Rectal smooth muscle tissue (tissue), 1 donor: ENCODE measurements at regions not wholly inside any gene's neighbourhood (a gene's known extent, or its start where the extent isn't known, plus 50 kb on each side); places are given as distances from the start of the nearest gene placed in this dataset.

ENCODE experiments used
- H3K27ac ChIP-seq: one replicate; pipeline ENCODE4 v1.7.0; 2013; ENCODE audit warnings: low read depth, low read length, inconsistent platforms
- H3K27me3 ChIP-seq: one replicate; pipeline ENCODE4 v1.7.0; 2013; ENCODE audit warnings: low read length; ENCODE audit not compliant: control insufficient read depth, insufficient read depth
- H3K36me3 ChIP-seq: one replicate; pipeline ENCODE4 v1.7.0; 2013; ENCODE audit warnings: low read length; ENCODE audit not compliant: control insufficient read depth, insufficient read depth
- H3K4me1 ChIP-seq: one replicate; pipeline ENCODE4 v1.7.0; 2013; ENCODE audit warnings: low read length; ENCODE audit not compliant: control insufficient read depth, insufficient read depth
- H3K4me3 ChIP-seq: one replicate; pipeline ENCODE4 v1.7.0; 2013; ENCODE audit warnings: low read length
- H3K9ac ChIP-seq: one replicate; pipeline ENCODE4 v1.7.0; 2013; ENCODE audit warnings: low read length

DNA sequence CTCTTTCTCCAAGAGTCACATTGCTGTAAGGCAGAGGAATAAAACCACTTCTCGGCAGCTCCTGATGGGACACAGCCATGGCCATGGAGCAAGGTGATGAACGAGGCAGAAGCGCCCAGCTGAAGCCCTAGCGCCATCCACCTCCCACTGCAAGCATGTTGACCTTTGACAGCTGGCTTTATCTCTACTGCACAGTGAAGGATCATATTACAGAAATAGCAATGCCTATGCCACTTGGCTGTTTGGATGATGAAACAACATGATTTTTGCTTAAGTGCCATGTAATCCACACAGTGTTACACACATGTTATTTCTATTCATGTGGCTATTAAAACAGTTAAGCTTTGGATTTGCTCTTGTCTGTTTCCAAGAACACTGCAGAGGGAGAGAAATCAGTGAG lies 167.7 kb downstream of the VAPA start:
- H3K4me1 ChIP-seq, result no peaks in the 10 kb centered on the region
- H3K36me3 ChIP-seq, result no peaks in the 10 kb centered on the region
- no peak overlapping the region for H3K27ac ChIP-seq
- no peak overlapping the region for H3K9ac ChIP-seq
- no peak overlapping the region for H3K4me3 ChIP-seq
- no peaks in the 10 kb centered on the region for H3K27me3 ChIP-seq

DNA sequence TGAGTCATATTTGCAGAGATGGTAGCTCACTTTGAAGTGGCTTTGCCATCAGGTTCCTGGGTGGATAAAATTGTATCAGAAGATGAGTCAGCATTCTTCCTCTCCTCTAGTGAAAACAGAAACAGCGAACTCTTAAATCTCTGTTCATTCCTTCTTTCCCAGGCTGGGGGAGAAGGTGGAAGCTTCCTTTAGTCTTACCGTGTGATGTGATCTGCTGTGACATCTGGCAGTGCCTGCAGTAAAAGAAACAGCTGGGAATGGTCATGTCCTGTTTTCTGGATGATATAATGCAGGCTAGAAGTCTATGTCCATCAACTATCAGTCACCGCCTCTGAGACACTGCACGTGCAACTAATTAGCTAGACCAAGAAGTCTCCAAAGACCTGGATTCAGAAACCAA lies 171.6 kb downstream of the VAPA start:
- Histone ChIP-seq H3K27ac (no peak overlapping the region), H3K9ac (no peak overlapping the region), H3K4me3 (no peak overlapping the region), H3K27me3 (no peaks in the 10 kb centered on the region), H3K4me1 (no peaks in the 10 kb centered on the region), H3K36me3 (no peaks in the 10 kb centered on the region)

DNA sequence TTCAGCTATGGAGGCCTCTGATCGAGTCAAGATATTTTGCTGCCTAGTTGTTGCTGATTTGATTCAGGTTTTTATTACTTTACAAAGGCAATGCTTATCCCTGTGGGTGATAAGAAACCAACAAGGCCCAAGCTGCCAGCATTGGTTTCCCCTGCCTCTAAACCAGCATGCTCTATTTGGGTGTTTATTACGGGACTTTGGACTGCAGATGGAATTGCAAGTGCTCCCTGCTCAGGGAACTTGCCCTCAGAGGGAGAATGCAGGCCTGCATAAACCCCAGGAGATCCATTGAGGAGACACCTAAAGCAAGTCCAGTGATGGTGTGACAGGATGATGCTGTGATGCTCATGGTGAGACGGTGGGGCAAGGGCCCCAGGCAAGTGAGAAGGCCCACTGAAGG lies 172.1 kb downstream of the VAPA start:
- H3K27ac ChIP-seq, result no peak overlapping the region
- H3K36me3 ChIP-seq, result no peaks in the 10 kb centered on the region

DNA sequence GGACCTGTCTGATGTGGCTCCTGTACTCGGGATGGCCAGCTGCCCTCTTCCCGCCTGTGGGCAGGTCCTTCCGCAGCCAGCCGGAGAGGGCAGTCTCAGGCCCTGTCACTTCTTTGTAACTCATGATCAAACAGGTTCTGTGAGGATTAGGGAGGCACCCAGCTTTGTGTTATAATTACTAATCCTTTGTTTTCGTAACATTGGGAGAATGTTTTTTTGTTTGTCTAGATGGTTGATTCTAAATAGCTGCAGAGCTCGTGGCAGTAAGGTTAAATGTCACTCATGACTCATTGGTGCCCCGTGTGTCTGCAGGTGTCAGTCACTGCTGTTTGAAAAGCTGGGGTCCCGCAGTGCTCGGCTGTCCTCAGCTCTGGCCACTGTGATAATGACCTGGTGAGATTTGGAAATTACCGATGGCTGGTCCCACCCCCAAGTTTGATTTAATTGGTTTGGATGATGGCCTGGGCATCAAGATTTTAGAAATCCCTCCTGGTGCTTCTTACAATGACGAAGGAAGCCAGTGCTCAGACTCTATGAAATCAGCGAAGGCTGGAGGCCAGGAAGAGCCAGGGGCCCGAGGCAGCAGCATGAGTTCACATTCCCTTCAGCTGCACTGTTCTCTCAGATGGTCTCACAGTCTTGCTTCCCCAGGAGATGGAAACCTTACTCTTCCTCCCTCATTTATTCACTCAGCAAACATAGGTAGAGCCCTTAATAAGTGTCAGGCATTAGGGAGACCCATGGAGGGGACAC lies 172.8 kb downstream of the VAPA start:
- no peaks in the 10 kb centered on the region for H3K4me1 ChIP-seq
- no peak overlapping the region for H3K27ac ChIP-seq
- no peaks in the 10 kb centered on the region for H3K27me3 ChIP-seq
- H3K4me3 ChIP-seq, result no peak overlapping the region
- H3K9ac ChIP-seq, result no peak overlapping the region
- no peaks in the 10 kb centered on the region for H3K36me3 ChIP-seq

More for the DNA sequence above, 172.1 kb downstream of the VAPA start:
- no peaks in the 10 kb centered on the region for H3K27me3 ChIP-seq
- H3K4me1 ChIP-seq, result no peaks in the 10 kb centered on the region
- no peak overlapping the region for H3K9ac ChIP-seq
- no peak overlapping the region for H3K4me3 ChIP-seq

DNA sequence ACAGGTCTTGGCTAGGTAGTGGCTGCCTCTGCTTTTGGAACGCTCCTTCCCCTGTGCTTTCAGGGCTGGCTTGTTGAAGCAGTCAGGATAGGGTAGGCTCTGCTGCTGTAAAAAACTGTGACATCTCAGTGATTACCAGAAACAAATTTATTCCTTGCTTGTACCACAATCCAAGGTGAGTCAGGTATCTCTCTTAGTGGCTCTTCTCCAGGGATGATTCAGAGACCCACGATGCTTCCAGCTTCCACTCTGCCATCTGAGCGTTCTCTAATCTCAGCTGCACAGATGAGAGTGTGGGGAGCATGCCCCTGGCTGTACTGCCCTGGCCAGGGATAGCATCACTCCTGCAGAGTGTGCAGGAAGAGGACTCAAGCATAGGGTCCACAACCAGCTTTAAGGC lies 174.9 kb downstream of the VAPA start:
- Histone ChIP-seq H3K27ac (no peak overlapping the region), H3K4me1 (no peaks in the 10 kb centered on the region)

DNA sequence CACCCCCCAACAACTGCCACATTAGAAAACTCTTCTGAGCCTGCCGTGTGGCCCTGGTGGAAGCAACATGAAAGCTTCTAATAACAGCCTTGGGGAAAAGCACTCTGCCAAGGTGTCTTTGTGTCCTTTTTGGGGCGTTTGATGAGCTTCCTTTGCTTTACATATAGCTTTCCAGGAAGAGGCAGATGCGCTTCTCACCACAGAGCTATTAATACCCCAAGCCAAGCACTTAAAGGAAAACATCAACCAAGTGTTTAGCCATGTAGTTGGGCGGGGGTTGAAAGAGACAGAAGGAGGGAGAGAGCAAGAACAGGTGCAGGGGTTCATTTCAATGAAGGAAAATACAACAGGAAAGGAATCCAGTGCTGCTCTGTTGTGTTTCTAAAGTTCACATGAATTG lies 176.1 kb downstream of the VAPA start:
- no peaks in the 10 kb centered on the region for H3K4me1 ChIP-seq

More for the DNA sequence above, 174.9 kb downstream of the VAPA start:
- no peak overlapping the region for H3K9ac ChIP-seq
- no peaks in the 10 kb centered on the region for H3K27me3 ChIP-seq
- H3K4me3 ChIP-seq, result no peak overlapping the region
- H3K36me3 ChIP-seq, result no peaks in the 10 kb centered on the region

DNA sequence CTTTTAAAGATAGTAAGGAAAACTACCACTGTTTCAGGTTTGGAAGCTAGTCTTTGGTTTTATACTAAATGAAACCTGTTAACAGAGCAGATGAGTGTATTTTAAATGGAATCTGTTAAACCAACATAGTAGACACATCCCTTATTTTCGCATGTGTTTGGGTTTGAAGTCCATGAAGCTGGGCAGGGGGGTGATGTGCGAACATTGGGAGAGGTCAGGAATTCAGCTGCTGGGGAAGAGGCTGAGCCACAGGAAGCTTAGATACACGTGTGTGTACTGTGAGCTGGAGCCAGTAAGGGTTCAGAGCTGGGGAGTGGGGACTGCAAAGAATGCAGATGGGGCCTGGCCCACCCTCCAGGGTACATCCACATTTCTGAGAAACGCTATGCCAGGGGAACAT lies 176.9 kb downstream of the VAPA start:
- no peak overlapping the region for H3K27ac ChIP-seq
- H3K9ac ChIP-seq, result no peak overlapping the region
- H3K36me3 ChIP-seq, result no peaks in the 10 kb centered on the region
- H3K4me1 ChIP-seq, result no peaks in the 10 kb centered on the region
- H3K4me3 ChIP-seq, result no peak overlapping the region
- no peaks in the 10 kb centered on the region for H3K27me3 ChIP-seq

More for the DNA sequence above, 176.1 kb downstream of the VAPA start:
- Histone ChIP-seq H3K36me3 (no peaks in the 10 kb centered on the region), H3K4me3 (no peak overlapping the region), H3K27me3 (no peaks in the 10 kb centered on the region), H3K27ac (no peak overlapping the region), H3K9ac (no peak overlapping the region)

DNA sequence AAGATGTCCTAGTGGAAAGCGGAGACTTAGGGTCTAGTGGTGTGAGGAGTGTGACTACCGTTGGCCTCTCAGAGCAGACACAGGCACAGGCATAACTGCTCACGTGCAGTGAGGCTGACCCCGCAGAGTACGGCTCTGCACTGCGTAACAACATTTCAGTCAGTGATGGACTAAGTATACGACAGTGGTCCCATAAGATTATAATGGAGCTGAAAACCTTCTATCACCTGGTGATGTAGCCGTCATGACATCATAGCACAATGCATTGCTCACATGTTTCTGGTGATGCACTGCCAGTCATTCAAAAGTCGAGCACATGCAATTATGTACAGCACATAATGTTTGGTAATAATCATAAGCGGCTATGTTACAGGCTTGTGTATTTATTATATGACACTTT lies 179.6 kb downstream of the VAPA start:
- Histone ChIP-seq H3K9ac (no peak overlapping the region), H3K4me1 (no peaks in the 10 kb centered on the region), H3K4me3 (no peak overlapping the region), H3K36me3 (no peaks in the 10 kb centered on the region), H3K27ac (no peak overlapping the region), H3K27me3 (no peaks in the 10 kb centered on the region)

DNA sequence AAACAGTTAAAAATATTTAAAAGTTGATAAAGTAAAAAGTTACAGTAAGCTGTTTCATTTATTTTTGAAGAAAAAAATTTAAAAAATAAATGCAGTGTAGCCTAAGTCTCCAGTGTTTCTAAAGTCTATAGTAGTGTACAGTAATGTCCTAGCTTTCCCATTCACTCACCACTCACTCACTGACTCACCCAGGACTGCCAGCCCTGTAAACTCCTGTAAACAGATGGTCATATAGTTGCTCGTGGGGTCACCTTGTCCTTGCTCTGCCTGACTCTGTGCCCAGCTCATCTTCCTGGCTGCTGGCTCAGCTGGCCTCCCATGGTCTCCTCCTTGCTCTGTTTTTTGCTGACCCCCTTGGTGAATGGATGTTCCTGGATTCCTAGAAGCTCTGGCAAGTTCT lies 180.3 kb downstream of the VAPA start:
- H3K4me3 ChIP-seq, result no peak overlapping the region

DNA sequence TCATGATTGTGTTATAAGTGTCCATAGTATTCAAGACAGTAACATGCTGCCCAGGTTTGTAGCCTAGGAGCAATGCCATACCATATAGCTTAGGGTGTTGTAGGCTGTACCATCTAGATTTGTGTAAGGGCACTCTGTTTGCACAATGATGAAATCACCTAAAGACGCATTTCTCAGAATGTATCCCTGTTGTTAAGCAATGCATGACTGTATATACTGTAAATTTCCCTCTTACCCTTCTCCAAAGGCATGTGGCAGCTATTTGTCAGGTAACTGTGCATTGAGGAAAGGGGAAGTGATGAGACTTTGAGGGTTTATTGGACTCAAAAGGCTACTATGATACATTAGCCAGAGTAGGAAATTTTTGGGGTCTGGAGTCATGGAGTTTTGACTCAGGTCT lies 180.8 kb downstream of the VAPA start:
- no peak overlapping the region for H3K27ac ChIP-seq
- no peaks in the 10 kb centered on the region for H3K36me3 ChIP-seq
- H3K4me1 ChIP-seq, result no peaks in the 10 kb centered on the region
- H3K4me3 ChIP-seq, result no peak overlapping the region
- H3K27me3 ChIP-seq, result no peaks in the 10 kb centered on the region
- H3K9ac ChIP-seq, result no peak overlapping the region

More for the DNA sequence above, 180.3 kb downstream of the VAPA start:
- no peaks in the 10 kb centered on the region for H3K36me3 ChIP-seq
- no peaks in the 10 kb centered on the region for H3K4me1 ChIP-seq
- no peak overlapping the region for H3K27ac ChIP-seq
- no peak overlapping the region for H3K9ac ChIP-seq
- no peaks in the 10 kb centered on the region for H3K27me3 ChIP-seq

DNA sequence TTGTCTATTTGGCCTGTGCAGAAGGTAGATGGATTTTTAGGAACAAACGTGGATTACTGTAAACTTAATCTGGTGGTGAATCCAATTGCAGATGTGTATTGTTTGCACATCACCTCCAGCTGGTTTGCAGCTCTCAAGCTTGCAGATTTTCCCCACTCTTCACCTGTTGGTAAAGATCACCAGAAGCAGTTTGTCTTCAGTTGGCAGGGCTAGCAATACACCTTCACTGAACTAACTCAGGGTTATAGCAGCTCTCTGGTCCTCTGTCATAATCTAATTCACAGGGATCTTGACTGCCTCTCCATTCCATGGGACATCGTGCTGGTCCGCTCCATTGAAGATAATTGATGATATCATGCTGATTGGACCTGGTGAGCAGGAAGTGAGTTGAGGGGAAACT lies 181.5 kb downstream of the VAPA start:
- no peak overlapping the region for H3K27ac ChIP-seq
- no peaks in the 10 kb centered on the region for H3K4me1 ChIP-seq
- H3K4me3 ChIP-seq, result no peak overlapping the region
- H3K27me3 ChIP-seq, result no peaks in the 10 kb centered on the region
- no peak overlapping the region for H3K9ac ChIP-seq
- no peaks in the 10 kb centered on the region for H3K36me3 ChIP-seq

DNA sequence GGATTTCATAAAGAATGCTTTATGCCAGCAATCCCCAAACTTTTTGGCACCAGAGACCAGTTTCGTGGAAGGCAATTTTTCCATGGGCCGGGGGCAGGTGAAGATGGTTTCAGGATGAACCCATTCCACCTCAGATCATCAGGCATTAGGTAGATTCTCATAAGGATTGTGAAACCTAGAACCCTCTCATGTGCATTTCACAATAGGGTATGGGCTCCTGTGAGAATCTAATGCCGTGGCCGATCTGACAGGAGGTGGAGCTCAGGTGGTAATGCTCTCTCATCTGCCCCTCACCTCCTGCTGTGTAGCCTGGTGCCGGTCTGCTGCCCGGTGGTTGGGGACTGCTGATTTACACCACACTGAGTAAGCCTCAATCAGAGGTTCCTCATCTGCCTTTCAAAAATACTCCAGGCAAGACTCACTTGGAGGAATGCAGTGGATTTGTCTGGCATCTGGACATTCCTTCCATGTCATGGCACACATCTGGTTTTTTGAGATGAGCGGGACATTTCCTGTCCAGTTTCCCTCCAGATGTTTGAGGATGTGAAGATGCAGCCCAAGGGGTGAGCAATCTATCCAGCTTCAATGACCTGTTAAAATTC lies 185.8 kb downstream of the VAPA start:
- H3K36me3 ChIP-seq, result no peaks in the 10 kb centered on the region
- H3K27ac ChIP-seq, result no peak overlapping the region
- H3K9ac ChIP-seq, result no peak overlapping the region
- H3K4me3 ChIP-seq, result no peak overlapping the region
- no peaks in the 10 kb centered on the region for H3K27me3 ChIP-seq
- H3K4me1 ChIP-seq, result no peaks in the 10 kb centered on the region

DNA sequence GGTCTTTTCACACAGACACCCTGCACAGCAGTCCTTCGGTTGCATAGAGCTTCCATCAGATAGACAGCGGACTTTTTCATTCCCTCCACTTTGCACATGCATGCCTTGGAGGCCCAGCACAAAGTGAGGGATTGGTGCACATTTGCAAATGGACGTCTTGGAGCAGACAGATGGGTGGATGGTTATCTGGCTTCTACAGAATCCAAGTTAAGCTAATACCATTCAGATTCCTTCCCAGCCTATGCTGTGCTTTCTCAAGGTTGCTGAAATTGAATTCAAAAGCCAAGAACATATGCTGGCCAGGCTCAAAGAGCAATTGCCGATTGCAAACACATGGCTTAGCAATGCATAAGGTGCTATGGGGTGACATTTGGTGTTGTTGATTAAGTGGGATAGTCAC lies 186.4 kb downstream of the VAPA start:
- no peak overlapping the region for H3K9ac ChIP-seq
- H3K27ac ChIP-seq, result no peak overlapping the region
- no peaks in the 10 kb centered on the region for H3K36me3 ChIP-seq
- no peaks in the 10 kb centered on the region for H3K4me1 ChIP-seq
- H3K4me3 ChIP-seq, result no peak overlapping the region
- H3K27me3 ChIP-seq, result no peaks in the 10 kb centered on the region
